Lower lobe of right lung (tissue), 2 donors: ENCODE measurements at regions not wholly inside any gene's neighbourhood (a gene's known extent, or its start where the extent isn't known, plus 50 kb on each side); places are given as distances from the start of the nearest gene placed in this dataset.

Source experiments
- ATAC-seq, 2 donors: fragments of 200-7000 bp; cut with Tn5 transposase; one replicate each; pipeline ENCODE4 v1.9.1; 2020 to 2022; ENCODE audit warnings: mild to moderate bottlenecking in 2 of 2, moderate library complexity in 2 of 2
- DNase-seq: peaks from one replicate; pipeline ENCODE4 v3.0.0-alpha.2; 2020
- H3K27ac ChIP-seq: fragments of 200-600 bp; one replicate; pipeline ENCODE4 v1.8.0; 2022
- H3K27me3 ChIP-seq: fragments of 200-600 bp; one replicate; pipeline ENCODE4 v1.8.0; 2022; ENCODE audit warnings: low read depth
- H3K36me3 ChIP-seq: fragments of 200-600 bp; one replicate; pipeline ENCODE4 v1.8.0; 2022; ENCODE audit warnings: mild to moderate bottlenecking
- H3K4me1 ChIP-seq: fragments of 200-600 bp; one replicate; pipeline ENCODE4 v1.8.0; 2022
- H3K4me3 ChIP-seq: fragments of 200-600 bp; one replicate; pipeline ENCODE4 v1.8.0; 2022; ENCODE audit warnings: mild to moderate bottlenecking
- H3K9me3 ChIP-seq: fragments of 200-600 bp; one replicate; pipeline ENCODE4 v1.8.0; 2022
- CTCF ChIP-seq: fragments of 200-600 bp; IDR thresholded peaks from one replicate; pipeline ENCODE4 v1.8.0; 2022; ENCODE audit warnings: antibody characterized with exemption, mild to moderate bottlenecking
- intact Hi-C: fragments of 100-400 bp; cut with DNase I; formaldehyde crosslinking; loops from one replicate; pipeline ENCODE4 v1.11.0; 2022
- donor health status: DM: no; HTN: yes; CAD: no; lungs with severe emphysema.

GRCh38 chr6:63154535-63154934, 56.7 kb upstream of the FKBP1C start:
- Histone ChIP-seq H3K27ac (no peak overlapping the region), H3K4me3 (no peak overlapping the region), H3K27me3 (no peaks in the 10 kb centered on the region), H3K4me1 (no peaks in the 10 kb centered on the region), H3K36me3 (no peaks in the 10 kb centered on the region), H3K9me3 (no peaks in the 10 kb centered on the region)
- TF ChIP-seq CTCF, result no peak
- ATAC-seq (no peak), DNase-seq (no peak)
- intact Hi-C loops, result no loop called here
